Chondrocyte (in vitro differentiated cells): ENCODE measurements at regions not wholly inside any gene's neighbourhood (a gene's known extent, or its start where the extent isn't known, plus 50 kb on each side); places are given as distances from the start of the nearest gene placed in this dataset.
A peak's percentile ranks its signal among the peaks of the same experiment; 100 is the strongest.

ENCODE experiments used
- DNase-seq: peaks from one replicate; pipeline ENCODE4 v3.0.0; 2021; ENCODE audit warnings: mixed read lengths, low spot score
- H3K27ac Mint-ChIP-seq: one replicate; pipeline ENCODE4 v1.8.0; 2021; ENCODE audit warnings: mild to moderate bottlenecking, moderate library complexity, mixed read lengths; ENCODE audit not compliant: unreplicated experiment
- H3K27me3 Mint-ChIP-seq: 2 replicates; pipeline ENCODE4 v1.8.0; 2021; ENCODE audit warnings: low read depth, mixed read lengths
- H3K36me3 Mint-ChIP-seq: 2 replicates; pipeline ENCODE4 v1.8.0; 2021; ENCODE audit warnings: low read depth, mixed read lengths
- H3K4me1 Mint-ChIP-seq: 2 replicates; pipeline ENCODE4 v1.8.0; 2021; ENCODE audit warnings: low read depth, mild to moderate bottlenecking, mixed read lengths
- H3K4me3 Mint-ChIP-seq: one replicate; pipeline ENCODE4 v1.8.0; 2021; ENCODE audit warnings: mild to moderate bottlenecking, moderate library complexity, mixed read lengths; ENCODE audit not compliant: unreplicated experiment
- H3K9me3 Mint-ChIP-seq: 2 replicates; pipeline ENCODE4 v1.8.0; 2021; ENCODE audit warnings: low read depth, mixed read lengths
- CTCF ChIP-seq: fragments of 200-600 bp; sonication (generic); IDR thresholded peaks from 2 replicates; pipeline ENCODE4 v1.5.0; 2021; ENCODE audit warnings: antibody characterized with exemption, mild to moderate bottlenecking, moderate library complexity

DNA sequence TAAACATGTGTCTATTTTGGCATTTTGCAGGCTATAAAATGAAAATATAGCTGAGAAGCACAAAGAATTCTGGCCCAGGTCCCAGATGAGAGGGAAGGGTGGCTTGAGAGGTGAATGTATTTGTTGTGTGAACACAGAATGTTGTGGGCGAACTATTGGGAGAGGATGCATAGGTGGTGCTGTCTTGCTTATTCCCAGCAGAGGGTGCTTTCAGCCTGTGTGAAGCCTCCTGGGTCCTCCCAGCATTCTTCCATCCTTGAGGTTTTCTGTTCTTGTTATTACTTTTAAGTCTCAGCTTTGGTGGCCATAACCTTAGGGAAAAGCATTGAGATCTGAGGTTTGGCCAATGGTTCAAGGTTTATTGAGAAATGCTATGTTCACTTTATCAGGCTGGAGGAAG lies 108.7 kb upstream of the SNX19 start:
- peak; percentile 78 for TF ChIP-seq CTCF
- H3K4me3 Mint-ChIP-seq = no peak overlapping the region
- peaks cover 7% of the 10 kb centered on the region for H3K27me3 Mint-ChIP-seq
- no peaks in the 10 kb centered on the region for H3K9me3 Mint-ChIP-seq
- H3K36me3 Mint-ChIP-seq = peaks cover 3% of the 10 kb centered on the region
- DNase-seq = no peak
- H3K4me1 Mint-ChIP-seq = peaks cover 5% of the 10 kb centered on the region
- H3K27ac Mint-ChIP-seq = no peak overlapping the region

DNA sequence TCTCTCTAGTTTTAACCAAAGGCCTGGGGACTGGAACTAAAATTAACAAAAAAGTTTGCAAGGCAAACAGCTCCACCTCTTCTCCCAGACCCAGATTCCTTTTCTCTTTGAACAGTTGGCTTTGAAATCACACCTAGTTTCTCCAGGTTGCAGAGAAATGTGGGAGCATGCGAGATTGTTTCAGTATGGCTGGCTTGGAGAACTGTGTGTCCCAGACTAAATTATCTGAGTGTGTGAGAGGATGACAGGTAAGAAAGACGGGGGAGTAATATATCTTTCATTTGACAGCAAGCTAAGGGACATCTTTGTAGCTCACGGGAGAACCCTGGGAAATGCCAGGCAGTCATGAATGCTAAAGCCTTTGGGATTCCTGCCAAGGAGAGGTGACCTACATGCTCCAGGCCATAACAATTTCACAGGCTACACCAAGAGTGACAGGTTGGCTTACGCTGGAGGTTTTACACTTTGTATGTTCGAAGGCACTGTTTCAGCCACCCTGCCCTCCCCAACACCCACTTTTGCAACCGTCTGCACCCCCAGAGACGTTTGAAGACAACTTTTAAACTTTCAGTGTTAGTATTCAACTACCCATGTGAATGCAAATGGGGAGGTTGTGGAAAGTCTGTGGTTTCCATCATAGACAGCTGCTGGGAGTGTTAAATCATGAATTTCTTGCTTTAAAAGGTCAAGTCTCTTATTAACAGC lies 109.3 kb upstream of the SNX19 start:
- peak; percentile 3 for TF ChIP-seq CTCF
- no peaks in the 10 kb centered on the region for H3K9me3 Mint-ChIP-seq
- peaks cover 5% of the 10 kb centered on the region for H3K4me1 Mint-ChIP-seq
- H3K36me3 Mint-ChIP-seq = peaks cover 3% of the 10 kb centered on the region
- H3K27ac Mint-ChIP-seq = no peak overlapping the region
- no peak for DNase-seq
- H3K4me3 Mint-ChIP-seq = no peak overlapping the region
- peaks cover 7% of the 10 kb centered on the region for H3K27me3 Mint-ChIP-seq

DNA sequence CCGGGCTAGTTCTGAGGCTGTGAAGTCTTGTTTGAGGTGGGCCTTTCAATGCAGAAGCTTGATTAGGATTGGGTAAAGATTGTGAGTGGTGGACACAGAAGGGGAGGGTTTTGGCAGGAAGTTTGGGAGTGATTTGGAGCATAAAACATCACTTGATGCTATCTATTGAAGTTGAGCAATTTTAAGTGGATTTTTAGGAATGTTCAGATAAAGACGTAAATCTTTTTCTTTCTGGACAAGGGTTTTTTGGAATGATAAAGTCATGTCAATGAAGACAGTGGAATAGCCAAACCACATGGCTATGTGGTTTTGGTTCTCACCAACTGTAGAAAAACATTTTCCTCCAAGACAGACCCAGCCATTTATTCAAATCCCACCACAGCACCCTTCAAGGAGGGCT lies 111.2 kb upstream of the SNX19 start:
- H3K4me3 Mint-ChIP-seq = no peak overlapping the region

DNA sequence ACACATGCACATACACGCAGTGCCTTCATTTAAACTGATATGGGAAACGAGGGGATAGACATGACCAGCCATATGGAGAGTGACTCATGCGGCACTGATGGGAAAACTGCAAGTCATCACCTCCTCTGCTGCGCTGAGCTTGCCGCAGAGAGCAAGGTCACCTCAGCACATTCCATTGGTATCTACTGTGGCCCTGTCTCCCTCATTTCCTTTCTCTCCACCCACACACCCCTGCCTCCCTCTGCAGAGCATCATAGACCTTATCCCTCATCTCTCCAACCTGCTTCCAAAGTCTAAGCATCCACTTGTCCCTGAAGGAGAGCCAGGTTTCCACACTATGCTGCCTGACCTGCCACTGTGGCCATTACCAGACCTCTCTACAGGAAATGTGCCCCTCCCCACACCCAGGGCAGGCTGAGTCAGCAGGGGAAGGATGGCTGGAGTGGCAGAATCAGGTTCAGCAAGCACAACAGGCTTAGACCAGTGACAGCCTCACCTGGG lies 116.9 kb upstream of the SNX19 start:
- peaks cover 15% of the 10 kb centered on the region for H3K4me1 Mint-ChIP-seq
- H3K4me3 Mint-ChIP-seq = no peak overlapping the region
- TF ChIP-seq CTCF = no peak
- H3K27ac Mint-ChIP-seq = peak overlapping the region; percentile 57
- DNase-seq = no peak
- no peaks in the 10 kb centered on the region for H3K36me3 Mint-ChIP-seq
- H3K9me3 Mint-ChIP-seq = no peaks in the 10 kb centered on the region
- H3K27me3 Mint-ChIP-seq = no peaks in the 10 kb centered on the region

More for the DNA sequence above, 111.2 kb upstream of the SNX19 start:
- H3K9me3 Mint-ChIP-seq = no peaks in the 10 kb centered on the region
- TF ChIP-seq CTCF = no peak
- H3K27ac Mint-ChIP-seq = no peak overlapping the region
- no peaks in the 10 kb centered on the region for H3K36me3 Mint-ChIP-seq
- no peak for DNase-seq
- peaks cover 6% of the 10 kb centered on the region for H3K4me1 Mint-ChIP-seq
- H3K27me3 Mint-ChIP-seq = peaks cover 5% of the 10 kb centered on the region

DNA sequence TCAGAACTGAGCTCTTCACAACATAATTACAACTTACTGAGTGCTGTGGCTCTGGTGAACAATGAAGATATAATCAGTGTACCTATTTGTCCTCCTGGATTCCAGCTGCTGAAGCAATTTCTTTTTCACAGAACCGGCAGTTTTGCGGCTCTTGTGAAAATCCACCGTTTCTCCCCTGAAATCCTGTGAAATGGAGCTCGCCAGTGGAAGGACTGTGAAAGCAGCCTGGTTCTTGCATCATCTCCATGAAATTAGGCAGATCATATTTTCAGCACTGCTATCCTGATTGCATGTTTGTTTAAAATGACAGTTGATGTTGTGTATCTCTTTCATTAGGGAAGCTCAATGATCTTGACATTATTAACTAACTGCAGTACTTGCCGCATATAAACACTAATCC lies 120.2 kb upstream of the SNX19 start:
- peaks cover 15% of the 10 kb centered on the region for H3K4me1 Mint-ChIP-seq
- H3K36me3 Mint-ChIP-seq = no peaks in the 10 kb centered on the region
- no peak for TF ChIP-seq CTCF
- no peaks in the 10 kb centered on the region for H3K9me3 Mint-ChIP-seq
- no peak overlapping the region for H3K4me3 Mint-ChIP-seq
- DNase-seq = no peak
- H3K27ac Mint-ChIP-seq = no peak overlapping the region
- H3K27me3 Mint-ChIP-seq = no peaks in the 10 kb centered on the region
